HEK293 (cell line): ENCODE measurements at regions not wholly inside any gene's neighbourhood (a gene's known extent, or its start where the extent isn't known, plus 50 kb on each side); places are given as distances from the start of the nearest gene placed in this dataset.

Experiments
- SP3 ChIP-seq: fragments of 450-650 bp; formaldehyde crosslinking; IDR thresholded peaks from 2 replicates; pipeline ENCODE4 v1.5.1; 2016; ENCODE audit warnings: missing biosample characterization, missing genetic modification characterization
- YY1 ChIP-seq: fragments of 450-650 bp; formaldehyde crosslinking; IDR thresholded peaks from 2 replicates; pipeline ENCODE4 v1.5.1; 2018; ENCODE audit warnings: missing biosample characterization, missing genetic modification characterization
- ZNF629 ChIP-seq: fragments of 450-650 bp; formaldehyde crosslinking; IDR thresholded peaks from 2 replicates; pipeline ENCODE4 v1.5.1; 2017; ENCODE audit warnings: missing biosample characterization, missing genetic modification characterization
- TF ChIP-seq, protein P1 (sequence below): fragments of 450-650 bp; formaldehyde crosslinking; IDR thresholded peaks from 2 replicates; pipeline ENCODE4 v1.5.1; 2016; ENCODE audit warnings: missing biosample characterization, missing genetic modification characterization
- TF ChIP-seq, protein P2 (sequence below): fragments of 450-650 bp; formaldehyde crosslinking; IDR thresholded peaks from 2 replicates; pipeline ENCODE4 v1.5.1; 2016; ENCODE audit warnings: missing biosample characterization, missing genetic modification characterization

DNA sequence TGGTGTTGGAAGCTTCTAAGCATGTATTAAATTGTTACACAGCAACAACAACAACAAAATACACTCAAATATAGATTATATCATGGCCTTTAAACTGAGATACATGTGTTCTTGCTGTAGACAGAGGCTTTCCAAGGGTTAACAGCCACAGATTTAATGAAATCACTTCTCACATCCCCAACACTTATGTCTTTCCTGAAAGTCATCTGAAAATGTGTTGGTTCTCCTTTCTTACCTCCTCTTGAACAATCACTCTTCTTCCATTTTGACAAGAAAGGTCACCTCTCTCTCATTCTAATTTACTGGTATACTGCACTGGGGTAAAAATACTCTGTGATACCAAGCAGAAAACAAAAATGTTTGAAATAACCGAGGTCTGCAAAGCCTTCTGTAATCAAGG, 507.3 kb upstream of the KCNMB2 start:
- TF ChIP-seq, protein P1, sequence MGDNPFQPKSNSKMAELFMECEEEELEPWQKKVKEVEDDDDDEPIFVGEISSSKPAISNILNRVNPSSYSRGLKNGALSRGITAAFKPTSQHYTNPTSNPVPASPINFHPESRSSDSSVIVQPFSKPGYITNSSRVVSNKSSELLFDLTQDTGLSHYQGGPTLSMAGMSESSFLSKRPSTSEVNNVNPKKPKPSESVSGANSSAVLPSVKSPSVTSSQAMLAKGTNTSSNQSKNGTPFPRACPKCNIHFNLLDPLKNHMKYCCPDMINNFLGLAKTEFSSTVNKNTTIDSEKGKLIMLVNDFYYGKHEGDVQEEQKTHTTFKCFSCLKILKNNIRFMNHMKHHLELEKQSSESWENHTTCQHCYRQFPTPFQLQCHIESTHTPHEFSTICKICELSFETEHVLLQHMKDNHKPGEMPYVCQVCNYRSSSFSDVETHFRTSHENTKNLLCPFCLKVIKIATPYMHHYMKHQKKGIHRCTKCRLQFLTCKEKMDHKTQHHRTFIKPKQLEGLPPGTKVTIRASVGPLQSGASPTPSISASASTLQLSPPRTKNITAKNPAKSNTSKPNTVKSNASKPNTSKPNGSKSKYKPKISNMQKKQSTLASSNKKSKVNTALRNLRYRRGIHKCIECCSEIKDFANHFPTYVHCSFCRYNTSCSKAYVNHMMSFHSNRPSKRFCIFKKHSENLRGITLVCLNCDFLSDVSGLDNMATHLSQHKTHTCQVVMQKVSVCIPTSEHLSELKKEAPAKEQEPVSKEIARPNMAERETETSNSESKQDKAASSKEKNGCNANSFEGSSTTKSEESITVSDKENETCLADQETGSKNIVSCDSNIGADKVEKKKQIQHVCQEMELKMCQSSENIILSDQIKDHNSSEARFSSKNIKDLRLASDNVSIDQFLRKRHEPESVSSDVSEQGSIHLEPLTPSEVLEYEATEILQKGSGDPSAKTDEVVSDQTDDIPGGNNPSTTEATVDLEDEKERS (tag by site-specific recombination): no peak
- TF ChIP-seq, protein P2, sequence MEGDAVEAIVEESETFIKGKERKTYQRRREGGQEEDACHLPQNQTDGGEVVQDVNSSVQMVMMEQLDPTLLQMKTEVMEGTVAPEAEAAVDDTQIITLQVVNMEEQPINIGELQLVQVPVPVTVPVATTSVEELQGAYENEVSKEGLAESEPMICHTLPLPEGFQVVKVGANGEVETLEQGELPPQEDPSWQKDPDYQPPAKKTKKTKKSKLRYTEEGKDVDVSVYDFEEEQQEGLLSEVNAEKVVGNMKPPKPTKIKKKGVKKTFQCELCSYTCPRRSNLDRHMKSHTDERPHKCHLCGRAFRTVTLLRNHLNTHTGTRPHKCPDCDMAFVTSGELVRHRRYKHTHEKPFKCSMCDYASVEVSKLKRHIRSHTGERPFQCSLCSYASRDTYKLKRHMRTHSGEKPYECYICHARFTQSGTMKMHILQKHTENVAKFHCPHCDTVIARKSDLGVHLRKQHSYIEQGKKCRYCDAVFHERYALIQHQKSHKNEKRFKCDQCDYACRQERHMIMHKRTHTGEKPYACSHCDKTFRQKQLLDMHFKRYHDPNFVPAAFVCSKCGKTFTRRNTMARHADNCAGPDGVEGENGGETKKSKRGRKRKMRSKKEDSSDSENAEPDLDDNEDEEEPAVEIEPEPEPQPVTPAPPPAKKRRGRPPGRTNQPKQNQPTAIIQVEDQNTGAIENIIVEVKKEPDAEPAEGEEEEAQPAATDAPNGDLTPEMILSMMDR (tag by site-specific recombination): no peak
- TF ChIP-seq ZNF629 (tag by site-specific recombination): no peak
- TF ChIP-seq YY1: no peak
- no peak for TF ChIP-seq SP3 (tag by site-specific recombination)
